Keratinocyte (primary cell): ENCODE measurements at regions not wholly inside any gene's neighbourhood (a gene's known extent, or its start where the extent isn't known, plus 50 kb on each side); places are given as distances from the start of the nearest gene placed in this dataset.

ENCODE experiments used
- DNase-seq: peaks from one replicate; pipeline ENCODE4 v3.0.0-alpha.2; 2011; ENCODE audit warnings: low read depth, missing footprints, low spot score
- FAIRE-seq: peaks from 2 replicates; lab custom pipeline; 2011; peaks lifted over from hg19 to GRCh38; lab: Jason Lieb, UNC
- H2AFZ ChIP-seq: 2 replicates; pipeline ENCODE4 v1.6.0; 2012; ENCODE audit warnings: low read length, control low read depth, inconsistent platforms; ENCODE audit not compliant: control insufficient read depth
- H3K27ac ChIP-seq: 2 replicates; pipeline ENCODE4 v1.5.1; 2011; ENCODE audit warnings: low read length; ENCODE audit not compliant: control insufficient read depth, insufficient read depth
- H3K27me3 ChIP-seq: 3 replicates; pipeline ENCODE4 v1.6.0; 2011; ENCODE audit warnings: low read length; ENCODE audit not compliant: control insufficient read depth, insufficient read depth; ENCODE audit errors: extremely low read depth
- H3K36me3 ChIP-seq, 2 experiments: 2 replicates in 1 of 2; 3 replicates in 1 of 2; pipeline ENCODE4 v1.5.1; 2011; ENCODE audit warnings: low read length in 2 of 2, mild to moderate bottlenecking in 1 of 2; ENCODE audit not compliant: control insufficient read depth in 2 of 2, insufficient read depth in 2 of 2; ENCODE audit errors: extremely low read depth in 1 of 2
- H3K4me1 ChIP-seq: 3 replicates; pipeline ENCODE4 v1.5.1; 2011; ENCODE audit warnings: low read length; ENCODE audit not compliant: control insufficient read depth, insufficient read depth; ENCODE audit errors: extremely low read depth
- H3K4me2 ChIP-seq: 3 replicates; pipeline ENCODE4 v1.6.0; 2011; ENCODE audit warnings: low read depth, low read length; ENCODE audit not compliant: control insufficient read depth, insufficient read depth; ENCODE audit errors: extremely low read depth
- H3K4me3 ChIP-seq, 3 experiments: fragments of 200-600 bp in 1 of 3; sonication (generic) in 1 of 3; 2 replicates in 2 of 3; 3 replicates in 1 of 3; pipeline ENCODE4 v1.5.1; 2011 to 2016; ENCODE audit warnings: low read length in 3 of 3, mild to moderate bottlenecking in 3 of 3, control low read depth in 2 of 3, inconsistent platforms in 1 of 3, low read depth in 1 of 3, mixed read lengths in 1 of 3, mixed run types in 1 of 3, moderate library complexity in 1 of 3; ENCODE audit not compliant: control insufficient read depth in 2 of 3, insufficient read depth in 2 of 3; ENCODE audit errors: extremely low read depth in 1 of 3
- H3K79me2 ChIP-seq: 2 replicates; pipeline ENCODE4 v1.6.0; 2012; ENCODE audit warnings: low read length; ENCODE audit not compliant: control insufficient read depth, insufficient read depth
- H3K9ac ChIP-seq: 3 replicates; pipeline ENCODE4 v1.6.0; 2011; ENCODE audit warnings: low read length; ENCODE audit not compliant: control insufficient read depth, insufficient read depth; ENCODE audit errors: extremely low read depth
- H3K9me1 ChIP-seq: 3 replicates; pipeline ENCODE4 v1.6.0; 2011; ENCODE audit warnings: low read length; ENCODE audit not compliant: control insufficient read depth, insufficient read depth; ENCODE audit errors: extremely low read depth
- H3K9me3 ChIP-seq: 2 replicates; pipeline ENCODE4 v1.5.1; 2012; ENCODE audit warnings: low read depth, low read length; ENCODE audit not compliant: control insufficient read depth
- H4K20me1 ChIP-seq: 3 replicates; pipeline ENCODE4 v1.6.0; 2011; ENCODE audit warnings: low read length; ENCODE audit not compliant: control insufficient read depth, insufficient read depth; ENCODE audit errors: extremely low read depth
- CTCF ChIP-seq, 3 experiments: IDR thresholded peaks in 1 of 3; conservative IDR thresholded peaks in 1 of 3; optimal IDR thresholded peaks in 1 of 3; 2 replicates in 2 of 3; 3 replicates in 1 of 3; pipeline versions ENCODE3 to v1.5.1; 2011; ENCODE audit warnings: low read length in 3 of 3, mild to moderate bottlenecking in 3 of 3, moderate library complexity in 2 of 3, control low read depth in 1 of 3, inconsistent platforms in 1 of 3; ENCODE audit not compliant: insufficient read depth in 2 of 3; ENCODE audit errors: extremely low read depth in 1 of 3
- EZH2 ChIP-seq: IDR thresholded peaks from one replicate; pipeline ENCODE4 v1.6.1; 2012; ENCODE audit warnings: inconsistent platforms, mild to moderate bottlenecking, low read length, moderate library complexity
- dilution Hi-C: fragments of 300-500 bp; cut with MboI; formaldehyde crosslinking; loops from one replicate; pipeline ENCODE4 v1.7.0; 2020; ENCODE audit warnings: low sequenced_read_pairs; ENCODE audit not compliant: extremely low pct_ligation_motif_present

GRCh38 chr13:106263801-106264200 is 271.7 kb downstream of the EFNB2 start:
- no peak overlapping the region for H3K4me2 ChIP-seq
- DNase-seq (no peak), FAIRE-seq (no peak)
- H3K4me1 ChIP-seq, result no peaks in the 10 kb centered on the region
- H2AFZ ChIP-seq, result no peak overlapping the region
- no peaks in the 10 kb centered on the region for H3K79me2 ChIP-seq
- dilution Hi-C loops, result no loop called here
- no peaks in the 10 kb centered on the region for H3K9me1 ChIP-seq
- TF ChIP-seq EZH2 (no peak), CTCF (optimal IDR thresholded peaks at IDR 0.05 in 1 of 3, IDR thresholded peaks at IDR 0.05 in 1 of 3, conservative IDR thresholded peaks at IDR 0.05 in 1 of 3; ENCODE audit: extremely low read depth in 1 of 3, insufficient read depth in 2 of 3, low read length in 3 of 3) (no peak)
- no peaks in the 10 kb centered on the region for H3K27me3 ChIP-seq
- H3K9ac ChIP-seq, result no peak overlapping the region
- H3K27ac ChIP-seq, result no peak overlapping the region
- no peak overlapping the region for H3K4me3 ChIP-seq
- no peaks in the 10 kb centered on the region for H4K20me1 ChIP-seq
- no peaks in the 10 kb centered on the region for H3K36me3 ChIP-seq
- no peaks in the 10 kb centered on the region for H3K9me3 ChIP-seq

GRCh38 chr13:106262886-106263285 is 272.6 kb downstream of the EFNB2 start:
- TF ChIP-seq CTCF (optimal IDR thresholded peaks at IDR 0.05 in 1 of 3, IDR thresholded peaks at IDR 0.05 in 1 of 3, conservative IDR thresholded peaks at IDR 0.05 in 1 of 3; ENCODE audit: extremely low read depth in 1 of 3, insufficient read depth in 2 of 3, low read length in 3 of 3), result no peak
- no peak for TF ChIP-seq EZH2
- Histone ChIP-seq H3K36me3 (no peaks in the 10 kb centered on the region), H3K27ac (no peak overlapping the region), H3K9me3 (no peaks in the 10 kb centered on the region), H3K27me3 (no peaks in the 10 kb centered on the region), H3K9me1 (no peaks in the 10 kb centered on the region), H3K79me2 (no peaks in the 10 kb centered on the region), H3K4me1 (no peaks in the 10 kb centered on the region), H2AFZ (no peak overlapping the region), H3K4me3 (no peak overlapping the region), H3K4me2 (no peak overlapping the region), H3K9ac (no peak overlapping the region), H4K20me1 (no peaks in the 10 kb centered on the region)
- FAIRE-seq (no peak), DNase-seq (no peak)
- dilution Hi-C loops, result no loop called here
